Endothelial cell of umbilical vein (primary cell): ENCODE measurements at regions not wholly inside any gene's neighbourhood (a gene's known extent, or its start where the extent isn't known, plus 50 kb on each side); places are given as distances from the start of the nearest gene placed in this dataset.

Source experiments
- BruUV-seq: library from RNA; stranded (reverse); fragments of 400-500 nt; replicated peaks from 2 replicates; lab custom pipeline; 2021; lab: Mats Ljungman, UMichigan
- CTCF ChIA-PET: fragments of 300-600, 350-600 bp; sonication (Branson Sonifier 250); formaldehyde crosslinking; loops from one replicate; lab custom pipeline; 2021; ENCODE audit warnings: antibody characterized with exemption, inconsistent platforms; lab: Charles Lee
- POLR2A ChIA-PET: fragments of 300-600, 350-600 bp; sonication (Branson Sonifier 250); formaldehyde crosslinking; loops from one replicate; lab custom pipeline; 2021; ENCODE audit warnings: antibody characterized with exemption, inconsistent platforms; lab: Charles Lee
- DNase-seq: peaks from one replicate; pipeline ENCODE4 v3.0.0-alpha.2; 2011; ENCODE audit warnings: low read depth, low spot score
- FAIRE-seq: peaks from 2 replicates; lab custom pipeline; 2011; peaks lifted over from hg19 to GRCh38; lab: Jason Lieb, UNC
- H2AFZ ChIP-seq: 2 replicates; pipeline ENCODE4 v1.6.0; 2012; ENCODE audit warnings: low read depth, low read length, control low read depth, inconsistent platforms
- H3K27ac ChIP-seq: 2 replicates; pipeline ENCODE4 v1.5.1; 2011; ENCODE audit warnings: low read depth, mild to moderate bottlenecking, control low read depth, low read length, moderate library complexity; ENCODE audit not compliant: insufficient read depth
- H3K27me3 ChIP-seq, 2 experiments: 2 replicates each; pipeline versions ENCODE4 v1.6.0 to v1.6.1; 2011; ENCODE audit warnings: low read length in 2 of 2, mixed read lengths in 1 of 2; ENCODE audit not compliant: control insufficient read depth in 2 of 2, insufficient read depth in 2 of 2
- H3K36me3 ChIP-seq, 2 experiments: 2 replicates in 1 of 2; 3 replicates in 1 of 2; pipeline ENCODE4 v1.5.1; 2011; ENCODE audit warnings: low read length in 2 of 2, mild to moderate bottlenecking in 1 of 2, moderate library complexity in 1 of 2; ENCODE audit not compliant: control insufficient read depth in 2 of 2, insufficient read depth in 2 of 2; ENCODE audit errors: extremely low read depth in 1 of 2
- H3K4me1 ChIP-seq: 3 replicates; pipeline ENCODE4 v1.5.1; 2011; ENCODE audit warnings: mild to moderate bottlenecking, low read length; ENCODE audit not compliant: control insufficient read depth, insufficient read depth; ENCODE audit errors: extremely low read depth
- H3K4me2 ChIP-seq: 2 replicates; pipeline ENCODE4 v1.6.1; 2011; ENCODE audit warnings: low read length, control low read depth, mixed read lengths; ENCODE audit not compliant: insufficient read depth
- H3K4me3 ChIP-seq, 3 experiments: fragments of 200-600 bp in 1 of 3; sonication (generic), shearing (Covaris generic) in 1 of 3; replicated peaks in 1 of 3; 2 replicates each; pipeline ENCODE4 v1.5.1; 2011 to 2016; ENCODE audit warnings: control low read depth in 3 of 3, low read length in 3 of 3, mild to moderate bottlenecking in 2 of 3, inconsistent platforms in 1 of 3, low read depth in 1 of 3, moderate library complexity in 1 of 3; ENCODE audit not compliant: insufficient read depth in 1 of 3
- H3K79me2 ChIP-seq: 2 replicates; pipeline ENCODE4 v1.6.0; 2012; ENCODE audit warnings: low read length, inconsistent platforms; ENCODE audit not compliant: control insufficient read depth, insufficient read depth
- H3K9ac ChIP-seq: replicated peaks from 2 replicates; pipeline ENCODE3; 2011; ENCODE audit warnings: low read length, control low read depth; ENCODE audit not compliant: insufficient read depth; ENCODE audit errors: extremely low read depth
- H3K9me1 ChIP-seq: replicated peaks from 3 replicates; pipeline ENCODE4 v1.6.0; 2011; ENCODE audit warnings: mild to moderate bottlenecking, low read length; ENCODE audit not compliant: control insufficient read depth, insufficient read depth; ENCODE audit errors: extremely low read depth
- H3K9me3 ChIP-seq: replicated peaks from 2 replicates; pipeline ENCODE4 v1.5.1; 2012; ENCODE audit warnings: low read length, inconsistent platforms; ENCODE audit not compliant: control insufficient read depth, insufficient read depth
- H4K20me1 ChIP-seq: replicated peaks from 2 replicates; pipeline ENCODE3; 2011; ENCODE audit warnings: mild to moderate bottlenecking, low read length; ENCODE audit not compliant: control insufficient read depth, insufficient read depth; ENCODE audit errors: extremely low read depth
- GATA2 ChIP-seq: IDR thresholded peaks from 2 replicates; pipeline ENCODE4 v1.7.0; 2011; ENCODE audit warnings: low read depth, mild to moderate bottlenecking, moderate library complexity, mixed read lengths, low read length; ENCODE audit not compliant: insufficient read length, insufficient read depth
- MAX ChIP-seq: IDR thresholded peaks from 2 replicates; pipeline ENCODE4 v1.6.1; 2011; ENCODE audit not compliant: insufficient read depth, insufficient read length
- MYC ChIP-seq: IDR thresholded peaks from one replicate; pipeline ENCODE4 v1.6.1; 2011; ENCODE audit warnings: mild to moderate bottlenecking, low read depth, low read length
- POLR2AphosphoS5 ChIP-seq: IDR thresholded peaks from 2 replicates; pipeline ENCODE4 v1.6.1; 2012; ENCODE audit warnings: low read depth, mild to moderate bottlenecking, control low read depth, low read length, moderate library complexity; ENCODE audit not compliant: insufficient read depth
- dilution Hi-C: fragments of 300-500 bp; cut with MboI; formaldehyde crosslinking; loops from one replicate; pipeline ENCODE4 v1.15.0; 2019; ENCODE audit warnings: low sequenced_read_pairs; ENCODE audit not compliant: extremely low pct_ligation_motif_present
- intact Hi-C: fragments of 100-400 bp; cut with micrococcal nuclease; formaldehyde crosslinking; loops from one replicate; pipeline ENCODE4 v1.10.0; 2022

- Histone ChIP-seq H3K4me3 (no peak overlapping the region), H3K9me1 (no peaks in the 10 kb centered on the region), H3K9me3 (no peaks in the 10 kb centered on the region), H4K20me1 (no peaks in the 10 kb centered on the region), H3K36me3 (no peaks in the 10 kb centered on the region), H3K27ac (no peak overlapping the region), H3K79me2 (no peaks in the 10 kb centered on the region), H3K4me2 (no peak overlapping the region), H3K4me1 (no peaks in the 10 kb centered on the region), H3K9ac (no peak overlapping the region), H3K27me3 (no peaks in the 10 kb centered on the region), H2AFZ (no peak overlapping the region)
- ChIA-PET POLR2A (no interaction called here), CTCF (no interaction called here)
- dilution Hi-C loops (no loop called here), intact Hi-C loops (no loop called here)
- TF ChIP-seq POLR2AphosphoS5: no peak
- no TSS peak for BruUV-seq
- no peak for DNase-seq
- no peak for FAIRE-seq
These were observed 166.1 kb downstream of the ADAMTS15 start for GRCh38 chr11:130614591-130614990.

GRCh38 chr11:130615561-130615960 is 167.1 kb downstream of the ADAMTS15 start:
- ChIA-PET CTCF (no interaction called here), POLR2A (no interaction called here)
- Histone ChIP-seq H3K9me1 (no peaks in the 10 kb centered on the region), H3K36me3 (no peaks in the 10 kb centered on the region), H3K27me3 (no peaks in the 10 kb centered on the region), H3K4me2 (no peak overlapping the region), H4K20me1 (no peaks in the 10 kb centered on the region), H3K9me3 (no peaks in the 10 kb centered on the region), H3K4me3 (no peak overlapping the region), H3K4me1 (no peaks in the 10 kb centered on the region), H3K27ac (no peak overlapping the region), H2AFZ (no peak overlapping the region), H3K79me2 (no peaks in the 10 kb centered on the region), H3K9ac (no peak overlapping the region)
- DNase-seq (no peak), FAIRE-seq (no peak)
- no TSS peak for BruUV-seq
- dilution Hi-C loops (no loop called here), intact Hi-C loops (no loop called here)
- no peak for TF ChIP-seq MAX
- TF ChIP-seq GATA2: no peak
- TF ChIP-seq MYC: no peak
